ENCODE measurements at regions not wholly inside any gene's neighbourhood (a gene's known extent, or its start where the extent isn't known, plus 50 kb on each side); places are given as distances from the start of the nearest gene placed in this dataset.

DNA sequence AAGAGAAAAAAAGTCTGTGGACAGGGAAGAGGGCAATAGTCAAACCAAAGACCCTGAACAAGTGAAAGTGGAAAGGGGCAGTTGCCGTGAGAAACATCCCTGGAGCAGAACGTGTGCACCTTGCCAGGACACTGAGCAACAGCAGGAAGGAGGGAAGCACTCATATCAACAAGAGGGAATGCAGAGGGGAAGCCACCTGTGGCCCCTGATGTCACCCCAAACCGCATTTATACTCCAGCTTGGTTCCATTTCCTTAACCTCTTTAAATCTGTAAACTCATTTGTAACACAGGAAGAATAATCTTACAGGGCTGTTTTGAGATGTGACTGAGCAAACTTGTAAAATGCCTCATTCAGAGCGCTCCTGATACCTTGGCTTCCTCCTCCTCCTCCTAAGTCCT is 698.8 kb downstream of the DIAPH3 start:
- TF ChIP-seq, protein P1, sequence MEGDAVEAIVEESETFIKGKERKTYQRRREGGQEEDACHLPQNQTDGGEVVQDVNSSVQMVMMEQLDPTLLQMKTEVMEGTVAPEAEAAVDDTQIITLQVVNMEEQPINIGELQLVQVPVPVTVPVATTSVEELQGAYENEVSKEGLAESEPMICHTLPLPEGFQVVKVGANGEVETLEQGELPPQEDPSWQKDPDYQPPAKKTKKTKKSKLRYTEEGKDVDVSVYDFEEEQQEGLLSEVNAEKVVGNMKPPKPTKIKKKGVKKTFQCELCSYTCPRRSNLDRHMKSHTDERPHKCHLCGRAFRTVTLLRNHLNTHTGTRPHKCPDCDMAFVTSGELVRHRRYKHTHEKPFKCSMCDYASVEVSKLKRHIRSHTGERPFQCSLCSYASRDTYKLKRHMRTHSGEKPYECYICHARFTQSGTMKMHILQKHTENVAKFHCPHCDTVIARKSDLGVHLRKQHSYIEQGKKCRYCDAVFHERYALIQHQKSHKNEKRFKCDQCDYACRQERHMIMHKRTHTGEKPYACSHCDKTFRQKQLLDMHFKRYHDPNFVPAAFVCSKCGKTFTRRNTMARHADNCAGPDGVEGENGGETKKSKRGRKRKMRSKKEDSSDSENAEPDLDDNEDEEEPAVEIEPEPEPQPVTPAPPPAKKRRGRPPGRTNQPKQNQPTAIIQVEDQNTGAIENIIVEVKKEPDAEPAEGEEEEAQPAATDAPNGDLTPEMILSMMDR (IDR thresholded peaks at IDR 0.05; ENCODE audit: insufficient read depth, low read length) = no peak
- TF ChIP-seq, protein P2, sequence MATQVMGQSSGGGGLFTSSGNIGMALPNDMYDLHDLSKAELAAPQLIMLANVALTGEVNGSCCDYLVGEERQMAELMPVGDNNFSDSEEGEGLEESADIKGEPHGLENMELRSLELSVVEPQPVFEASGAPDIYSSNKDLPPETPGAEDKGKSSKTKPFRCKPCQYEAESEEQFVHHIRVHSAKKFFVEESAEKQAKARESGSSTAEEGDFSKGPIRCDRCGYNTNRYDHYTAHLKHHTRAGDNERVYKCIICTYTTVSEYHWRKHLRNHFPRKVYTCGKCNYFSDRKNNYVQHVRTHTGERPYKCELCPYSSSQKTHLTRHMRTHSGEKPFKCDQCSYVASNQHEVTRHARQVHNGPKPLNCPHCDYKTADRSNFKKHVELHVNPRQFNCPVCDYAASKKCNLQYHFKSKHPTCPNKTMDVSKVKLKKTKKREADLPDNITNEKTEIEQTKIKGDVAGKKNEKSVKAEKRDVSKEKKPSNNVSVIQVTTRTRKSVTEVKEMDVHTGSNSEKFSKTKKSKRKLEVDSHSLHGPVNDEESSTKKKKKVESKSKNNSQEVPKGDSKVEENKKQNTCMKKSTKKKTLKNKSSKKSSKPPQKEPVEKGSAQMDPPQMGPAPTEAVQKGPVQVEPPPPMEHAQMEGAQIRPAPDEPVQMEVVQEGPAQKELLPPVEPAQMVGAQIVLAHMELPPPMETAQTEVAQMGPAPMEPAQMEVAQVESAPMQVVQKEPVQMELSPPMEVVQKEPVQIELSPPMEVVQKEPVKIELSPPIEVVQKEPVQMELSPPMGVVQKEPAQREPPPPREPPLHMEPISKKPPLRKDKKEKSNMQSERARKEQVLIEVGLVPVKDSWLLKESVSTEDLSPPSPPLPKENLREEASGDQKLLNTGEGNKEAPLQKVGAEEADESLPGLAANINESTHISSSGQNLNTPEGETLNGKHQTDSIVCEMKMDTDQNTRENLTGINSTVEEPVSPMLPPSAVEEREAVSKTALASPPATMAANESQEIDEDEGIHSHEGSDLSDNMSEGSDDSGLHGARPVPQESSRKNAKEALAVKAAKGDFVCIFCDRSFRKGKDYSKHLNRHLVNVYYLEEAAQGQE (IDR thresholded peaks at IDR 0.05; ENCODE audit: insufficient replicate concordance, low read depth) = no peak
- TF ChIP-seq POLR2AphosphoS5 (IDR thresholded peaks at IDR 0.05; ENCODE audit: low read depth) = no peak
- no peak for TF ChIP-seq GABPA (IDR thresholded peaks at IDR 0.05; ENCODE audit: low read depth)

Measured in HL-60 (cell line).